ENCODE measurements at regions not wholly inside any gene's neighbourhood (a gene's known extent, or its start where the extent isn't known, plus 50 kb on each side); places are given as distances from the start of the nearest gene placed in this dataset.

DNA sequence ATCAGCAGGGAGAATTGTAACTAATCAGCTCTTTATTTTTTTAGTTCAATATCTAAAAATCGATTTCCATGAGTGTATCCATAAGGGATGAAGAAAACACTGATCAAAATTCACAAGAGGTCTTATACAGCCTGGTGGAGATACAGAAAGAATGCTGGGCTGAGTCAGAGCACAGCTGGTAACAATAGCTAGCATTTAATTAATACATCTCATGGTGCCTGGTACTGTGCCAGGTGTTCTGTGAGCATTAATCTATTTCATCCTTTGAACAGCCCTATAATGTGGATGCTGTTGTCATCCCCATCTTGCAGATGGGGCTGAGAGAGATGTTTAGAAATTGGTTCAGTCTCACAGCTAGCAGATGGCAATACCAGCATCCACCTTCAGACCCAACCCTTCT is 250.9 kb upstream of the RPS6KA3 start:
- no peak for DNase-seq (ENCODE audit: low read depth)
- H3K4me3 ChIP-seq (ENCODE audit: low read depth, low read length): no peak overlapping the region
- TF ChIP-seq, protein P1, sequence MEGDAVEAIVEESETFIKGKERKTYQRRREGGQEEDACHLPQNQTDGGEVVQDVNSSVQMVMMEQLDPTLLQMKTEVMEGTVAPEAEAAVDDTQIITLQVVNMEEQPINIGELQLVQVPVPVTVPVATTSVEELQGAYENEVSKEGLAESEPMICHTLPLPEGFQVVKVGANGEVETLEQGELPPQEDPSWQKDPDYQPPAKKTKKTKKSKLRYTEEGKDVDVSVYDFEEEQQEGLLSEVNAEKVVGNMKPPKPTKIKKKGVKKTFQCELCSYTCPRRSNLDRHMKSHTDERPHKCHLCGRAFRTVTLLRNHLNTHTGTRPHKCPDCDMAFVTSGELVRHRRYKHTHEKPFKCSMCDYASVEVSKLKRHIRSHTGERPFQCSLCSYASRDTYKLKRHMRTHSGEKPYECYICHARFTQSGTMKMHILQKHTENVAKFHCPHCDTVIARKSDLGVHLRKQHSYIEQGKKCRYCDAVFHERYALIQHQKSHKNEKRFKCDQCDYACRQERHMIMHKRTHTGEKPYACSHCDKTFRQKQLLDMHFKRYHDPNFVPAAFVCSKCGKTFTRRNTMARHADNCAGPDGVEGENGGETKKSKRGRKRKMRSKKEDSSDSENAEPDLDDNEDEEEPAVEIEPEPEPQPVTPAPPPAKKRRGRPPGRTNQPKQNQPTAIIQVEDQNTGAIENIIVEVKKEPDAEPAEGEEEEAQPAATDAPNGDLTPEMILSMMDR (IDR thresholded peaks at IDR 0.05; ENCODE audit: control insufficient read depth, extremely low read depth, insufficient read depth): no peak

DNA sequence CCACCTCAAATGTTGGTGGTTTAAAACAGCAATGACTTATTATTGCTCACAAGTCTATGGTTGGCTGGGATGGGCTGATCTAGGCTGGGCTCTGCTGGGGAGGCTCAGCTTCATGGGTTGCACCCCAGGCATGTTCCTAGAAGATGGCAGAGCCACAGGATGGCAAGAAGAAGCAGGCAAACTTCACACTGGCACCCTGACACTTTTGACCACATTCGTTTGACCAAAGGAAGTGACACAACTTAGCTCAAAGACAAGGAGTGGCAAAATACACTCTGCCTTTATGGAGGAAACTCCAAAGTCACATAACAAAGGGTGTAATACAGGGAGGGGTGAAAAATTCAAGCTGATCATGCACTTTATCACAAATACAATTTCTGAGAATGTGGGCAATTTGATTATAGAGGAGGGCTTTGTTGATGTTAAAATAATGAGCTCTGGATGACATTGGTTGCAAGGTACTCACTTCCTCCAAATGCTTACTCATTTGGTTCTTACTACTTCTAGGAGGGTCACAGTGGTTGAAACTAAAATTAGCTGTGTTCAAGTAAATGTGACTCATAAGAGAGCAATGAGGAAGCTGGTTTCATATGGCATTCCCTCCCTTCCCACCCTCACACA is 249.2 kb upstream of the RPS6KA3 start:
- no peak for DNase-seq (ENCODE audit: low read depth)
- no peak overlapping the region for H3K4me3 ChIP-seq (ENCODE audit: low read depth, low read length)
- TF ChIP-seq, protein P1 (IDR thresholded peaks at IDR 0.05; ENCODE audit: control insufficient read depth, extremely low read depth, insufficient read depth): no peak

DNA sequence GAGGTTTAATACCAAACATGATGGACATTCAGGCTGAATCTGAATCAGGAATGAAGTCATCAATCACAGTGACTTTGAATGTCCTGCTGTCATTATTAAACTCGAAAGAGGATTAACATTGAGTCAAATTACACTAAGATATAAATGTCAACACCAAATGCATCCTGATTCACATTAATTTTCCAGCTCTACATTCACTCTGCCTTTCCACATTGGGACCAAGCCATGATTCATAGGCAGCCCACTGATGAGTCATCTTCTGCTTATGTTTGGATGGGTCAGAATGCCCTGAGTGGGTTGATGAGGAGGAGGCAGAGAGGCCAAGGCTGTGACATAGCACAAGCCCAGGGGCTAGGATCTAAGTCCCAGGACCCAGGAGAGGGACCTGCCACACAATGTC is 247.6 kb upstream of the RPS6KA3 start:
- TF ChIP-seq, protein P1 (IDR thresholded peaks at IDR 0.05; ENCODE audit: control insufficient read depth, extremely low read depth, insufficient read depth): no peak
- no peak overlapping the region for H3K4me3 ChIP-seq (ENCODE audit: low read depth, low read length)
- no peak for DNase-seq (ENCODE audit: low read depth)

DNA sequence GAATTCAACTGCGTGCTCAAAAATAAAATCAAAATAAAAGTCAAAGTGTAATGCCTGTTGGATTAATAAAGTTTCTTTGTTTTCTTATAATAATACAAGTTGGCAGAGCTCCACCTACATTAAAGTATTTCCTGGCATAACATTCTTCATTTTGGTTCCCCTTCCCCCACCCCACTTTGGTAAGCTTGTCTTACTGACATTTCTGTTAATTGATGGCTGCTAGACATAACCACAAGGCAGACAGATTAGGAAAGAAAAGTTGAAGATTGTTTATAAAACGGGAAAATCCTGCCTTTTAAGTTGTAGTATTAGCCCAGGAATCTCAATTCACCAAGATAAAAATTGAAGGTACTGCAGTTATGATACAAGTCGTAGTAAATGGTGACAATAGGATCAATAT is 246.5 kb upstream of the RPS6KA3 start:
- no peak for DNase-seq (ENCODE audit: low read depth)
- TF ChIP-seq, protein P1 (IDR thresholded peaks at IDR 0.05; ENCODE audit: control insufficient read depth, extremely low read depth, insufficient read depth): no peak

DNA sequence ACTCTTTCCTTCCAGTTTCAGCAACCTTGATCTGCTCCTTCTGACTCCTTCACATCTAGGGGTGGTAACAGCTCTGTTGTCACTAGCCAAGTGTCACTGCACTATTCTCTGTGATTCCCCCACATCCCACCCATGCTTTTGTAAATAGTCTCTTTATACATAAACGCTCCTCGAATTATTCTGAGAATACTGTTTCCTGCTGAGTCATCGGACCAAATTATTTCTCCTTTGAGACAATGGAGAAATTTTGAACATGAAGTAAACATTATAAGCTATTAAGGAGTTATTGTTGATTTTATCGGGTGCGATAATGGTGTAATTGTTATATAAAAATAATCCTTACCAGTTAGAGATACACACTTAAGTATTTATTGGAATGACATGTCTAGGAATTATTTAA is 245.1 kb upstream of the RPS6KA3 start:
- TF ChIP-seq, protein P1 (IDR thresholded peaks at IDR 0.05; ENCODE audit: control insufficient read depth, extremely low read depth, insufficient read depth): no peak
- H3K4me3 ChIP-seq (ENCODE audit: low read depth, low read length): no peak overlapping the region
- DNase-seq (ENCODE audit: low read depth): no peak

More for the DNA sequence above, 246.5 kb upstream of the RPS6KA3 start:
- no peak overlapping the region for H3K4me3 ChIP-seq (ENCODE audit: low read depth, low read length)

DNA sequence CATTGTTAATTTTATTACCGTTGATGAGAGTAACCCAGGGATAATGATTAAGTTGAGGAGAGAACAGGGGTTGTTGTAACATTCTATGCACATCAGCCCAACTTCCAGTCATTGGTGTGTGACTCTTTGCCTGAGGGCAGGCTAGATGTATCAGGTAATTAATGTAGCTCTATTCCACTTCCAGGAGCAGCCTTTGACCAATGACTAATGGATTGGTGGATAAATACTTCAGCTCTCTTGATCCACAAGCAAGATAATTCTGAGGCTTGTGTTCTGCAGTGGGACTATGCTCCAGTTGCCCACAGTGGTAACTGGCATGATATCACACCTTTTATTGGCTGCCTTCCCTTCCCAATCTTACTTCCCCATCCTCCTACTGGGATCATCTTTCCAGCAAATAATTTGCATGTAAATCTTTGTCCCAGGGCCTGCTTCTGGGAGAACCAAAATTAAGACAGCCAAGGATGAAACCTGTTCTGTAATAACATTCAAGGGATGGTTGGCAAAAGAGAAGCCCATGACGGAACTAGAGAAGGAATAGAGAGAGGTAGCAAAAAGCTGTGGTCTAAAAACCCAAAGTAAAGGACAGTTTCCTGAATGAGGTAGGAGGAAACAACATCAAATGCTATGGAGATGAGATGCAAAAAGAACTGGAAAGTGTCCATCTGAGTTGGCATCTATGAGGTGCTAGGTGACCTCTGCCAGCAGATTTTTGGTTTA is 241.4 kb upstream of the RPS6KA3 start:
- TF ChIP-seq, protein P1 (IDR thresholded peaks at IDR 0.05; ENCODE audit: control insufficient read depth, extremely low read depth, insufficient read depth): no peak
- DNase-seq (ENCODE audit: low read depth): no peak
- no peak overlapping the region for H3K4me3 ChIP-seq (ENCODE audit: low read depth, low read length)
